ENCODE measurements at regions not wholly inside any gene's neighbourhood (a gene's known extent, or its start where the extent isn't known, plus 50 kb on each side); places are given as distances from the start of the nearest gene placed in this dataset.

GRCh38 chr1:147053269-147053668, 115.1 kb downstream of the NBPF12 start:
- Histone ChIP-seq H3K4me3 (no peak overlapping the region), H3K27ac (no peak overlapping the region), H3K4me1 (no peaks in the 10 kb centered on the region), H3K4me2 (no peak overlapping the region), H3K9me3 (no peaks in the 10 kb centered on the region)
- ATAC-seq (no peak), FAIRE-seq (no peak), DNase-seq (ENCODE audit: low read depth in 1 of 2, low spot score in 1 of 2) (no peak)
- 56% methylated on average over 5 of the region's 5 CpGs for WGBS (ENCODE audit: missing lambda C conversion rate)
- POLR2A ChIA-PET: no interaction called here
- CTCF ChIA-PET: no interaction called here
- no peak for TF ChIP-seq HOXA7 (CRISPR knock-in tag; IDR thresholded peaks at IDR 0.05)
- no peak for TF ChIP-seq CBX2 (IDR thresholded peaks at IDR 0.05; ENCODE audit: borderline replicate concordance, low read depth)
- TF ChIP-seq ZNF302 (CRISPR knock-in tag; IDR thresholded peaks at IDR 0.05): no peak
- TF ChIP-seq HOXB5 (CRISPR knock-in tag; IDR thresholded peaks at IDR 0.05): no peak
- TF ChIP-seq RARB (CRISPR knock-in tag; IDR thresholded peaks at IDR 0.05): no peak
- TF ChIP-seq TP53 (CRISPR knock-in tag; IDR thresholded peaks at IDR 0.05): no peak
- TF ChIP-seq BCL3 (IDR thresholded peaks at IDR 0.05): no peak
- no peak for TF ChIP-seq HOXB13 (CRISPR knock-in tag; IDR thresholded peaks at IDR 0.05; ENCODE audit: low read depth)
- TF ChIP-seq EHF (CRISPR knock-in tag; IDR thresholded peaks at IDR 0.05): no peak
- no peak for TF ChIP-seq MAZ (IDR thresholded peaks at IDR 0.05; ENCODE audit: borderline replicate concordance, low read depth, low read length)
- no peak for TF ChIP-seq CTCF (IDR thresholded peaks at IDR 0.05)
- TF ChIP-seq NPAS2 (CRISPR knock-in tag; IDR thresholded peaks at IDR 0.05; ENCODE audit: borderline replicate concordance): no peak
- TF ChIP-seq TFCP2L1 (CRISPR knock-in tag; IDR thresholded peaks at IDR 0.05): no peak
- no peak for TF ChIP-seq ELK1 (IDR thresholded peaks at IDR 0.05; ENCODE audit: low read depth, low read length)
- no peak for TF ChIP-seq NR3C1 (IDR thresholded peaks at IDR 0.05)

GRCh38 chr1:147052677-147053076, 114.6 kb downstream of the NBPF12 start:
- ChIA-PET POLR2A (no interaction called here), CTCF (no interaction called here)
- no peak overlapping the region for H3K27ac ChIP-seq
- ATAC-seq (no peak), DNase-seq (ENCODE audit: low read depth in 1 of 2, low spot score in 1 of 2) (no peak), FAIRE-seq (no peak)
- no peak overlapping the region for H3K4me2 ChIP-seq
- H3K4me3 ChIP-seq: no peak overlapping the region
- 63% methylated on average over 5 of the region's 5 CpGs for WGBS (ENCODE audit: missing lambda C conversion rate)
- H3K4me1 ChIP-seq: no peaks in the 10 kb centered on the region
- H3K9me3 ChIP-seq: no peaks in the 10 kb centered on the region
- TF ChIP-seq HOXA7 (CRISPR knock-in tag; IDR thresholded peaks at IDR 0.05) (no peak), EHMT2 (IDR thresholded peaks at IDR 0.05; ENCODE audit: low read depth) (no peak), CBX8 (IDR thresholded peaks at IDR 0.05) (no peak), HES2 (IDR thresholded peaks at IDR 0.05) (no peak), CBX2 (IDR thresholded peaks at IDR 0.05; ENCODE audit: borderline replicate concordance, low read depth) (no peak), POLR2A (IDR thresholded peaks at IDR 0.05; ENCODE audit: low read length) (no peak), TP53 (CRISPR knock-in tag; IDR thresholded peaks at IDR 0.05) (no peak), RNF2 (IDR thresholded peaks at IDR 0.05; ENCODE audit: borderline replicate concordance, low read depth) (no peak), TFCP2L1 (CRISPR knock-in tag; IDR thresholded peaks at IDR 0.05) (no peak), HDAC2 (IDR thresholded peaks at IDR 0.05) (no peak), NFE2L2 (conservative IDR thresholded peaks at IDR 0.05; ENCODE audit: low read length) (no peak), FOSL2 (IDR thresholded peaks at IDR 0.05) (no peak), FOSL2 (CRISPR knock-in tag; IDR thresholded peaks at IDR 0.05) (no peak), RARB (CRISPR knock-in tag; IDR thresholded peaks at IDR 0.05) (no peak), CHD4 (IDR thresholded peaks at IDR 0.05; ENCODE audit: borderline replicate concordance) (no peak)
